ENCODE measurements at regions not wholly inside any gene's neighbourhood (a gene's known extent, or its start where the extent isn't known, plus 50 kb on each side); places are given as distances from the start of the nearest gene placed in this dataset.

- no peak for DNase-seq (ENCODE audit: extremely low spot score)
- no peak for TF ChIP-seq CTCF (IDR thresholded peaks at IDR 0.05; ENCODE audit: control extremely low read depth, extremely low read depth, low read depth, missing control alignments)
- ChIA-PET POLR2A (no interaction called here), CTCF (no interaction called here)
These were observed 382.1 kb downstream of the TLE4 start for GRCh38 chr9:79953908-79954307.

- CTCF ChIA-PET: no interaction called here
These were observed 380.6 kb downstream of the TLE4 start for GRCh38 chr9:79952401-79952800.

GRCh38 chr9:79946712-79947111 is 374.9 kb downstream of the TLE4 start:
- no peak for TF ChIP-seq CTCF (IDR thresholded peaks at IDR 0.05; ENCODE audit: control extremely low read depth, extremely low read depth, low read depth, missing control alignments)
- DNase-seq (ENCODE audit: extremely low spot score): no peak
- ChIA-PET POLR2A (no interaction called here), CTCF (interaction anchor here (1.9 kb wide), 1 partner anchor 9 kb away, joined by 9 read pairs; no protein-coding TSS in a partner anchor)

More at GRCh38 chr9:79952401-79952800, 380.6 kb downstream of the TLE4 start:
- TF ChIP-seq CTCF (IDR thresholded peaks at IDR 0.05; ENCODE audit: control extremely low read depth, extremely low read depth, low read depth, missing control alignments): no peak
- no peak for DNase-seq (ENCODE audit: extremely low spot score)
- POLR2A ChIA-PET: no interaction called here

GRCh38 chr9:79945495-79945894 is 373.7 kb downstream of the TLE4 start:
- no peak for DNase-seq (ENCODE audit: extremely low spot score)
- ChIA-PET CTCF (interaction anchor here (1.9 kb wide), 1 partner anchor 10 kb away, joined by 9 read pairs; no protein-coding TSS in a partner anchor), POLR2A (no interaction called here)
- TF ChIP-seq CTCF (IDR thresholded peaks at IDR 0.05; ENCODE audit: control extremely low read depth, extremely low read depth, low read depth, missing control alignments): no peak

GRCh38 chr9:79945016-79945415 is 373.3 kb downstream of the TLE4 start:
- no peak for DNase-seq (ENCODE audit: extremely low spot score)
- POLR2A ChIA-PET: no interaction called here
- TF ChIP-seq CTCF (IDR thresholded peaks at IDR 0.05; ENCODE audit: control extremely low read depth, extremely low read depth, low read depth, missing control alignments): no peak
- CTCF ChIA-PET: no interaction called here

- POLR2A ChIA-PET: no interaction called here
- no peak for DNase-seq (ENCODE audit: extremely low spot score)
- TF ChIP-seq CTCF (IDR thresholded peaks at IDR 0.05; ENCODE audit: control extremely low read depth, extremely low read depth, low read depth, missing control alignments): no peak
- CTCF ChIA-PET: no interaction called here
These were observed 369.2 kb downstream of the TLE4 start for GRCh38 chr9:79940919-79941318.

- no peak for DNase-seq (ENCODE audit: extremely low spot score)
- TF ChIP-seq CTCF (IDR thresholded peaks at IDR 0.05; ENCODE audit: control extremely low read depth, extremely low read depth, low read depth, missing control alignments): no peak
- POLR2A ChIA-PET: no interaction called here
- CTCF ChIA-PET: no interaction called here
These were observed 368.1 kb downstream of the TLE4 start for GRCh38 chr9:79939819-79940218.

Data from GM10248 (cell line).